Skin of body (tissue), 1 donor: ENCODE measurements at regions not wholly inside any gene's neighbourhood (a gene's known extent, or its start where the extent isn't known, plus 50 kb on each side); places are given as distances from the start of the nearest gene placed in this dataset.
A peak's percentile ranks its signal among the peaks of the same experiment; 100 is the strongest.
"Not testable (repeated sequence)": the region's sequence is repeated elsewhere in the genome, so short reads cannot be mapped to it uniquely, and the experiment has no call there.

ENCODE experiments used
- DNase-seq: peaks from one replicate; lab custom pipeline; 2025; lab: John Stamatoyannopoulos, UW

DNA sequence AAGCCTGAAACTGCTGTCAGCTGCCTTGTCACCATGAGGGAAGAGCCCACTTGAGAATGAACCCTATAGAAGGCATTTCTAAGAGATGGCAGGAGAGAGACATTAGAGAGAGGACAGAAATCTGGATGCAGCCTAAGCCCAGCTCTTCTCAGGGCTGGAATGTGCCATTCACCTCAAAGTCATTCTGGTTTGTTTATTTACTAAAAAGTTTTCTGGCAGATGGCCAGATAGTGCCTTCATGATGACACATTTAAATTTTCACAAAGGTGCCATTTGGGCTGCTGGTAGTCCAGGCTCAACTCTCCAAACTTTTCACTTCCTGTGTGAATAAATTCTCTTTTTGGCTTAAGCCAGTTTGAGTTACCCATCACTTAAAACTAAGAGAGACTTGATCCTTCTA, 144.6 kb upstream of the ZNF366 start:
- DNase-seq = no peak

GRCh38 chr5:72651109-72651508, 143.9 kb upstream of the ZNF366 start:
- DNase-seq = no peak

DNA sequence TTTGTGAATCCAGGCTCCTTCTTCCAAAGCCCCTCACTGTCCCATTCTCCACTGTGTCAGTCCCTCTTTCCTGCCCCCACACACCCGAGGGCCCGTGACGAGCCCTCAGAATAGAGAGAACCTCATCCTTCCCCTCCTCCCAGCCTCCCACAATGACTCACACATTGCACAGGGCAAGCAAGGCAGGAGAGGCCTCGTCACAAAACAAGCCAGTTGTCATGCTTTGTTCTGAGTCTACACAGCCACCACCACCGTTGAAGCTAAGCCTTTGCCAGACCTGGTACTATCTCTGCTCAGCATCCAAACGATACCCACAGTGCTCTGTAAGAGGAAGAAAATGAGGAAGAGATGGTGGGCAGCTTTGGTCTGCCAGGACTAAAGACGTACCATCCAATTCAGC, 142.2 kb upstream of the ZNF366 start:
- DNase-seq = no peak

DNA sequence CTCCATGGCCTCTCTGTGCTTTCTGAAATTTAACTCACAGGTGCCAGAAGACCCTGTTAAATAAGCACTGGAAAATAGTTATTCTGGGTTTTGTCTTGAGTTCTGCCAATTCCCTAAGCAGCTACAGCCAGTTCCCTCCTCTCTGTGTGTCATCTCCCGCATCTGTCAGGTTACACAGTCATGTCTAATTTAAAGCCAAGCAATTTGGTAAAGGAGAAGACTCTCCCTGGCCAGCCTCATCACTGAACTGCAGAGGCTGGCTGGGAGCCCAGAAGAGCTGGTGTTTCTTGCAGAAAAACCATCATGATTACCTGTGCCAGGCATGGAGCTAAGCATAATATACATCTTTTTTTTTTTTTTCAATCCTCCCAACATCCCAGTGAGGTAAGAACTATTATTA, 141.3 kb upstream of the ZNF366 start:
- no peak for DNase-seq

DNA sequence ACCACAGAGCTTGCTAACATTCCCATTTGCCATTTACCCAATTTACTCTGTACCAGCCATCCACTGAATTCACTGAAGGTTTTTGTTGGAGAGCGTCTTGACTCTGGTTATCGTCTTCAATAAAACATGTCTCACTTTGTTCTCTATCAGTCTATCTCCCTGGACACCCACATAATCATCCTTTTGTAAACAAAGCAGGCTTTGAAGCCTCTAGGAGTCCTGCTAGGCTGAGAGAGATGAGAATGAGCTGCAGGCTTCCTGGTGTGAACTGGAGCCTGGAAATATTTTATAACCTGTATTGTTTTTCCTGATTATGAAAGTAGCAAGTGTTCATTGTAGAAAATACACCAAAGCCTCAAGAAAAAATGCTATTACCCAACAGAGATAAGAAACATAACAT, 140.6 kb upstream of the ZNF366 start:
- no peak for DNase-seq

GRCh38 chr5:72646246-72646866, 139.1 kb upstream of the ZNF366 start:
- DNase-seq = no peak

DNA sequence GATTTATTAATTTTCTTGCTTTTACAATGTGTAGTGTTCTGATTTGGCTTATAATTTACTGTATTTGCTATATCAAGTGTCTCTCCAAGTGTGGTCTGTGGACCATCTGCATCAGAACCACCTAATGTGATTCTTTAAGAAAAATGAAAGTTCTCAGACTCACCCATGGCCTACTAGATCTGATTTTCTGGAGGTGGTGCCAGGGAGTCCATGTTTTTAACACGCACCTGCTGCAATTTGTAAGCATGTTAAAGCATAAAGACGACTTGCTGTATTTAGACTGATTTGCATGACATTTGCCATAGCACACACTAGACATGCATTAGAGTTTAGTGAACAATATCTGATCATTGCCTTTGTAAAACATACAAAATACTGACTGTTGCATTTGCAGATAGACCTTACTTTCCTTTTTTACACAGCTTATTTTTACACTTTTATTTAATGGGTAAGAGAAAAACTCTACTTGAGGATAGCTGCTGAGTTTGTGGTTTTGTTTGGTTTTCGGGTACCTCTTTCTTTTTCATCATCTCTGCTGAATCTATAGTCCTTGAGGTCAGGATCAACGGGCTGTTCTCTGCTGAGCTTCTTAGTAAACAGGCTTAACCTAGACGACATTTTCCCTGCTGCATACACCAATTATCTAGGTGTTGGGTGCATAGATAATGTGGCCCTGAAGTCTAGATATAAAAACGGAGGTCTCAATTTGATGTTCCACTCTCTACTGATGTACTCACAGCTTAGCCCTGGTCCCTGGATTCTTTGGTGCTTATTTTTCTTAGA, 138.0 kb upstream of the ZNF366 start:
- DNase-seq = no peak

GRCh38 chr5:72644296-72644695, 137.1 kb upstream of the ZNF366 start:
- no peak for DNase-seq

- no peak for DNase-seq
Observed at GRCh38 chr5:72641164-72641563, 134.0 kb upstream of the ZNF366 start.

DNA sequence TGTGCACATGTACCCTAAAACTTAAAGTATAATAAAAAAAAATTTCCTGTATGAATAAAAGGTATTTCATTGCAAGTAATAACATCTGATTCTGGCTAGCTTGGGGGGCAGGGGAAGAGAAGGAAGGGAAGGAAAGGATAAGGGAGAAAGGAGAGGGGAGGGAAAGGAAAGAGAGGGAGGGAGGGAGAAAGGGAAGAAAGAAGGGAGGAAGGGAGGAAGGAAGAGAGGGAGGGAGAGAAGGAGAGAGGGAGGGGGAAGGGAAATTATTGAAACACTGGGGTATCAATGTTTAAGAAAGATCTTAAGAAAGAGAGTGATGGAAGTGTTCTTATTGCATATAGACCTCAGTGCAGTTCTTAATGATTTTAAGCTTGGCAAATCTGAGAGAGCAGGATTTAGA, 129.8 kb upstream of the ZNF366 start:
- no peak for DNase-seq

DNA sequence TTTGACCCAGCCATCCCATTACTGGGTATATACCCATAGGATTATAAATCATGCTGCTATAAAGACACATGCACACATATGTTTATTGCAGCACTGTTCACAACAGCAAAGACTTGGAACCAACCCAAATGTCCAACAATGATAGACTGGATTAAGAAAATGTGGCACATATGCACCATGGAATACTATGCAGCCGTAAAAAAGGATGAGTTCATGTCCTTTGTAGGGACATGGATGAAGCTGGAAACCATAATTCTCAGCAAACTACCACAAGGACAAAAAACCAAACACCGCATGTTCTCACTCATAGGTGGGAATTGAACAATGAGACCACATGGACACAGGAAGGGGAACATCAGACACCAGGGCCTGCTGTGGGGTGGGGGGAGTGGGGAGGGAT, 129.4 kb upstream of the ZNF366 start:
- not testable (repeated sequence) for DNase-seq

GRCh38 chr5:72634444-72634843, 127.2 kb upstream of the ZNF366 start:
- DNase-seq = no peak

- DNase-seq = peak; percentile 75
Observed at GRCh38 chr5:72633649-72634048, 126.4 kb upstream of the ZNF366 start.

- DNase-seq = no peak
Observed at GRCh38 chr5:72633041-72633445, 125.8 kb upstream of the ZNF366 start.

- no peak for DNase-seq
Observed at GRCh38 chr5:72630721-72631120, 123.5 kb upstream of the ZNF366 start.

DNA sequence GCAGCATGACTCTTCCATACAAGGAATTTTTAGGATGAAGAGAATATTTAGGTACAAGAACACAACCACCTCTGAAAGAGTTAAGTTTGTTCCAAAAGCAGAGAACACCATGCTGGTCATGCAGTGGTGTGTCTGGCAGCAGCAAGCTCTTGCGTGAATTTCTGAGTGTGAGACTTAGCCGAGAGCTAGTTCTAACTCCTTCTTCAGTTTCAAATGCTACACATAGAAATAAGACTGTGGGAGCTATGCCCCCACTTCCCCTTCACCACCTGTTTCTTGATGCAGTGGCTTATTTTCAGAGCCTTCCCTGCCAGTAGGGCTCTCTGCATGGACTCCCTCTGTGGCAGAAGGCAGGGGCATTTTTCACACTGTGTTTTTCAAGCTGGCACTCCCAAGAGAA, 122.9 kb upstream of the ZNF366 start:
- DNase-seq = no peak

GRCh38 chr5:72628771-72629371, 121.7 kb upstream of the ZNF366 start:
- DNase-seq = no peak

GRCh38 chr5:72625332-72625731, 118.1 kb upstream of the ZNF366 start:
- DNase-seq = no peak

- peak; percentile 22 for DNase-seq
Observed at GRCh38 chr5:72624641-72625236, 117.5 kb upstream of the ZNF366 start.

DNA sequence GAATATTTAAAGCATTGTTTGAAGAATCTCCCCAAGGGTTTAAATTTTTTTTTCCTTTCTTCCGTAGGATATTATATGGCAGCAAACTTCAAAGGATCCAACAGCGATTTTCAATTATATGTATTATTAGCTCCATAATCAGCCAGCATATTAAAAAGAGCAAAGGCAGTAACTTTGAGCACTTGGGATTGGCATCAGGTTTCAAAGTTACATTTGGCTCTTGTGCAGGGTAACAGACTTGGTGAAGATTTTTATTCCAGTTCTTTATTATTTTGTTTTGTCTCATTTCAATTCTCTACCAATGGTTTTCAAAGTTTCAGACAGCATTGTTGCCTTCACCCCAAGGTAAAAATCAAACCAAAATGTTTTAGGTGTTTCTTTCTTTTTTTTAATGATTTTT, 116.7 kb upstream of the ZNF366 start:
- DNase-seq = no peak

GRCh38 chr5:72623323-72623722, 116.1 kb upstream of the ZNF366 start:
- no peak for DNase-seq

- no peak for DNase-seq
Observed at GRCh38 chr5:72622170-72622760, 115.1 kb upstream of the ZNF366 start.
